GM12892 (cell line): ENCODE measurements at regions not wholly inside any gene's neighbourhood (a gene's known extent, or its start where the extent isn't known, plus 50 kb on each side); places are given as distances from the start of the nearest gene placed in this dataset.

Source experiments
- POLR2A ChIP-seq: IDR thresholded peaks from 2 replicates; pipeline ENCODE4 v1.6.1; 2011; ENCODE audit warnings: low read depth, low read length, control low read depth
- POLR2AphosphoS5 ChIP-seq: IDR thresholded peaks from 2 replicates; pipeline ENCODE4 v1.6.1; 2011; ENCODE audit warnings: low read depth, low read length, control low read depth
- TAF1 ChIP-seq: IDR thresholded peaks from 2 replicates; pipeline ENCODE4 v1.6.1; 2011; ENCODE audit warnings: low read depth, mild to moderate bottlenecking, control low read depth, low read length, borderline replicate concordance

- TF ChIP-seq POLR2AphosphoS5 (no peak), POLR2A (no peak), TAF1 (no peak)
These were observed 230.4 kb upstream of the ACVR2A start for GRCh38 chr2:147614471-147614870.
